HG02884 (cell line): ENCODE measurements at regions not wholly inside any gene's neighbourhood (a gene's known extent, or its start where the extent isn't known, plus 50 kb on each side); places are given as distances from the start of the nearest gene placed in this dataset.

Experiments used
- ATAC-seq: cut with Tn5 transposase; IDR thresholded peaks from one replicate; pipeline ENCODE4 v1.9.1; 2021; ENCODE audit warnings: mild to moderate bottlenecking, moderate library complexity; ENCODE audit not compliant: unreplicated experiment

GRCh38 chr11:10387206-10388083, 67.6 kb upstream of the AMPD3 start:
- ATAC-seq: no peak

GRCh38 chr11:10388101-10388500, 67.0 kb upstream of the AMPD3 start:
- ATAC-seq: no peak

DNA sequence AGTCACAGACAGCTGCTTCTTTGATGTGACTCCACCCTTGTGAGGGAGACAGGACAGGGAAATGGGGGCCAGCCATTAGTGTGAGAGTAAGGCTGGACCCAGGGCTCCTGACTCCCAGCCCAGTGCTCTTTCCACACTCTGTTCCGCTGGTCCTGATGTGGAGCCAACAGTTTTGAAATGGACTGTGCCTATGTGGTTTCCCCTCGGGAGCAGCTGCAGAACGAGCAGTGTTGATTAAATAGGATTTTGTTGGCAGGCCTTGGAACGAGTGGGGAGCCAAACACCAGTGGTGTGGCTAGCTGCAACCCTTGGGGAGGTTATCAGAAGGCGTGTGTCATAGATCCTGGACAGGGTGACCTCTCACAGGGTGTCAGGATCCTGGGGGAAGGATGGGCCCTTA, 66.5 kb upstream of the AMPD3 start:
- no peak for ATAC-seq

- ATAC-seq: no peak
Observed at GRCh38 chr11:10390375-10390774, 64.7 kb upstream of the AMPD3 start.

- ATAC-seq: no peak
Observed at GRCh38 chr11:10392095-10393079, 62.7 kb upstream of the AMPD3 start.

DNA sequence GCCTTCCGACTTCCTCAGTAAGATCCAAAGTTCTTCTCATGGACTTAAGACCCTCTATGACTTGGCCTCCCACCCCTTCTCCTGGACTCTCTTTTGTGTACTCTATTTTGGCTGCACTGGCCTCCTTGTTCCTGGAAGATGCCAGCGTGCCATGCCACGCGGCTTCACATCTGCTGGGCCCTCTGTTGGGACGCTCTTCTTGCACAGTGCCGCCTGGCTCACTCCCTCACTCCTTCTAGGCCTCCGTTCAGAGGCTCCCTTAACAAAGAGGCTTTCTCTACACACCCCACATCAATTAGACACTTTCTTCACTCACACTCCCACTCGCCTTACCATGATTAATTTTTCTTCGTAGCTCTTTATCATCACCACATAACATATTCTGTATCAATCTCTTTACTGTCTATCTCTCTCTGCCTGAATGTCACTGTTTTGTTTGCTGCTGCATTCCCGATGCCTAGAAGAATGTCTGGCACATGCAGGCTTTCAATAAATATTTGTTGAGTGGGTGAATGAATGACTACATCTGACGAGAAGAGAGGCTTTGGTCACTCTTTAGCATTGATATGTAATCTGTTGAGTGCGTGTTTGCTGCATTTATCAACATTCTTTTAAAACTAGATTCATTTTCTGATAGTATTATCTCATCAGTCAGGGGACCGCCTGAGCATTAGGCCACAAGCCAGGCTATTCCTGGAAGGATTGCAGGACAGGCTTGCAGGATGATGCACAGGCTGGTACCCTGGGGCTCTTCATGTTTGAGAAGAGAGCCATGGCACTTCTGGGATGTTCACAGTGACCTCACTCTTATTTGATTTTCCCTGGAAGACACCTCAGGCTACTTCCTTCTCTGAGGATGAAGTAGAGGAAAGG, 60.6 kb upstream of the AMPD3 start:
- ATAC-seq: no peak

GRCh38 chr11:10395166-10395897, 59.7 kb upstream of the AMPD3 start:
- ATAC-seq: no peak

DNA sequence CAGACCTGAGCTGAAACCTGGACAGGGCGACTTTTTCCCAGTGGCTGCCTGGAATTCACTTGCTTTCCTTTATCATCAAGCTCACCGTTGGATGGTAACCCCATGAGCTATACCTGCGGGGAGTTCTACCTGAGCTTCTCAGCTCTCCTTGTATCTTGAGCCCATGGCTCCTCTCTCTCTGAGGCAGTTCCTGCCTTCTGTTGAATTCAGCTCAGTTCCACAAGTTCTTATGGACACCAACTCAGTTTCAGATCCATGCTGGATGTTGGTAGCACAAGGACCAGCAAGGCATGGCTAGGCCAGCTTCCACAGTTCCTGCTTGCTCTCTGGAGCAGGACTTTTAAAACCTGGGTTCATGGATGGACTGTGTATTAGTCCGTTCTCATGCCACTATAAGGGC, 58.3 kb upstream of the AMPD3 start:
- no peak for ATAC-seq

- ATAC-seq: no peak
Observed at GRCh38 chr11:10397226-10397987, 57.7 kb upstream of the AMPD3 start.

- ATAC-seq: no peak
Observed at GRCh38 chr11:10398525-10398924, 56.5 kb upstream of the AMPD3 start.

DNA sequence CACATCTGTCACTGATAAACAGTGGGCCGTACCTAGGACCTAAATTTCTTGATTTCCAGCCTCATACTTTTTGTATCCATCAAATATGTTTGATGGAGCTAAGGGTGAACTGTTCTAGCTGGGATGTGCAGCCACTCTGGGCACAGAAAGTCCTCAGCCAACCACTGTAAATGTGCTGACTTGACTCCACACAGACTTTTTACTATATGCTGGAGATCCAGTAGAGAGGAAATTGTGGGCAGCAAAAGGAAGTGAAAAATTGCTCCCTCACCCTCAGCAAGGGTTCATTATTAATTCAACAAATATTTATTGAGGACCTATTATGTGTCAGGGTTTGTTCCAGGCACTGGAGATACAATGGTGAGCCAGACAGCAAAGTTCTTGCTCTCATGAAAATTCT, 54.2 kb upstream of the AMPD3 start:
- ATAC-seq: no peak

DNA sequence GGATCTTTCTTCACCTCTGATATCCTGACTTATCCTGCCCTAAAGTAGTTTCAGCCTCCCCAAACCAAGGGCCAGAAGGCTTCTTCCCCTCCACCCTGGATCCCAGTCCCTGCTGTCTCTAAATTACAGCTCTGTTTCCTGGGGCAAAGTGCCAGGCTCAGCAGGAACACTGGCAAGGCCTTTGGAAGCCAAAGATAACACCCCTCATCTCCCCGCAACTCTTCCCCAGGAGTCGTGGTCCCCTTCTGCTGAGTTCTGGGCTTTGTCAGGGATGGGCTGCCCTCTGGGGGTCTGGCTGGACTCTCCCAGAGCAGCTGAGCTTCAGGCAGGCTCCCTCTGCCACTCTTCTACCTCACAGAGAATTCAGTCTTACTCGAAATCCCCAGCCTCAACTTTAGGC, 53.8 kb upstream of the AMPD3 start:
- ATAC-seq: no peak

DNA sequence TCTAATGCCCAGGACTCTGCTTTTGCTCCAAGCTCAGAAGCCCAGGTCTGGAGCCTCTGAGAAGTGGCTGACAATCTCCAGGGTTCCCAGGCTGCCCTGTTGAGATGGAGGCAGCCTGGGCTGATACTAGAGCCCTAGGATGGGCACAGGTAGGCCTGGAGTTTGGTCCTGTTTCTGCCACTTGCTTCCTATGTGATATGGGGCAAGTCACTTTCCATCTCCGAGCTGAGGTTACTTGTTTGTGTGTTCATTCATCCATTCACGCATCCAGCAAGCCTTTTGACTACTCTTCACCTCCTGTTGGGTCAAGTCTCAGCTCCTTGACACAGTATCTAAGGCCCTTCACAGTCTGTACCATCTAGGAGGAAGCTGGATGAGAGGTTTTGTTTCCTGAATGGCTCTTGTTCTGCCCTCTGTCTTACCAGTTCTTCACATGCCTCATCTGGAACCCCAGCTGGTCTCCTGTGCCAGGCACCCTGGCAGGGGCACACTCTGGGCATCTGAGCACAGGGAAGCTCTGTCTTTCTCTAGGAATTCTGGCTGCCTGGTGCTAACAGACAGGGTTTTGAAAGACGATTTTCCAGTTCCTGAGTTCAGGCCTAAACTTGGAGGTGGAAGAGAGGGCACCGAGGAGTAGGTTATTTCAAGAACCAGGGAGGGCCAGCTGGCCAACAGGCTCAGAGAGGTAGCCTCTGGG, 53.2 kb upstream of the AMPD3 start:
- ATAC-seq: no peak
